ENCODE measurements at regions not wholly inside any gene's neighbourhood (a gene's known extent, or its start where the extent isn't known, plus 50 kb on each side); places are given as distances from the start of the nearest gene placed in this dataset.

GRCh38 chr11:116548256-116548655 is 224.5 kb downstream of the BUD13 start:
- TF ChIP-seq CSRNP3 (CRISPR knock-in tag; IDR thresholded peaks at IDR 0.05), result no peak
- TF ChIP-seq PPARA (CRISPR knock-in tag; IDR thresholded peaks at IDR 0.05; ENCODE audit: borderline replicate concordance), result no peak
- TF ChIP-seq TOX (CRISPR knock-in tag; IDR thresholded peaks at IDR 0.05; ENCODE audit: borderline replicate concordance), result no peak
- TF ChIP-seq ZFP3 (CRISPR knock-in tag; IDR thresholded peaks at IDR 0.05), result no peak
- no peak for TF ChIP-seq CREB5 (CRISPR knock-in tag; IDR thresholded peaks at IDR 0.05; ENCODE audit: low read depth)
- no peak for TF ChIP-seq RARB (CRISPR knock-in tag; IDR thresholded peaks at IDR 0.05)
- TF ChIP-seq PATZ1 (CRISPR knock-in tag; IDR thresholded peaks at IDR 0.05; ENCODE audit: borderline replicate concordance), result no peak
- TF ChIP-seq TCF4 (CRISPR knock-in tag; IDR thresholded peaks at IDR 0.05; ENCODE audit: borderline replicate concordance), result no peak
- TF ChIP-seq ZFP30 (CRISPR knock-in tag; IDR thresholded peaks at IDR 0.05), result no peak
